SK-N-SH treated with all-trans-retinoic acid at 6 μM for 48 hours (cell line): ENCODE measurements at regions not wholly inside any gene's neighbourhood (a gene's known extent, or its start where the extent isn't known, plus 50 kb on each side); places are given as distances from the start of the nearest gene placed in this dataset.

Source experiments
- ARNTL ChIP-seq: fragments of 450-650 bp; formaldehyde crosslinking; IDR thresholded peaks from 2 replicates; pipeline ENCODE4 v1.5.0; 2020; ENCODE audit warnings: low read depth, mild to moderate bottlenecking, moderate library complexity, borderline replicate concordance
- CREB5 ChIP-seq: fragments of 250-450 bp; sonication (Bioruptor Pico); IDR thresholded peaks from 2 replicates; pipeline ENCODE4 v1.5.1; 2020; ENCODE audit warnings: low read depth, mild to moderate bottlenecking, moderate library complexity
- CSDC2 ChIP-seq: fragments of 250-450 bp; sonication (Bioruptor Pico); IDR thresholded peaks from 2 replicates; pipeline ENCODE4 v1.5.0; 2020; ENCODE audit warnings: mild to moderate bottlenecking, moderate library complexity
- CSRNP3 ChIP-seq: fragments of 250-450 bp; sonication (Bioruptor Pico); IDR thresholded peaks from 2 replicates; pipeline ENCODE4 v1.5.1; 2021; ENCODE audit warnings: mild to moderate bottlenecking, moderate library complexity
- OSR1 ChIP-seq: fragments of 250-450 bp; sonication (Bioruptor Pico); IDR thresholded peaks from 2 replicates; pipeline ENCODE4 v1.8.0; 2022; ENCODE audit warnings: moderate library complexity, mild to moderate bottlenecking, inconsistent platforms
- PATZ1 ChIP-seq: fragments of 250-450 bp; sonication (Bioruptor Pico); IDR thresholded peaks from 2 replicates; pipeline ENCODE4 v1.8.0; 2020; ENCODE audit warnings: mild to moderate bottlenecking, moderate library complexity, borderline replicate concordance
- PPARA ChIP-seq: fragments of 250-450 bp; sonication (Bioruptor Pico); IDR thresholded peaks from 2 replicates; pipeline ENCODE4 v1.5.0; 2020; ENCODE audit warnings: mild to moderate bottlenecking, borderline replicate concordance
- SNAI2 ChIP-seq: fragments of 250-450 bp; sonication (Bioruptor Pico); IDR thresholded peaks from 2 replicates; pipeline ENCODE4 v1.5.0; 2020; ENCODE audit warnings: mild to moderate bottlenecking, moderate library complexity
- TCF4 ChIP-seq: fragments of 250-450 bp; sonication (Bioruptor Pico); IDR thresholded peaks from 2 replicates; pipeline ENCODE4 v1.8.0; 2021; ENCODE audit warnings: mild to moderate bottlenecking, moderate library complexity, borderline replicate concordance
- TSHZ2 ChIP-seq: fragments of 250-450 bp; sonication (Bioruptor Pico); IDR thresholded peaks from 2 replicates; pipeline ENCODE4 v1.5.0; 2020; ENCODE audit warnings: mild to moderate bottlenecking, moderate library complexity
- ZFP3 ChIP-seq: fragments of 250-450 bp; sonication (Bioruptor Pico); IDR thresholded peaks from 2 replicates; pipeline ENCODE4 v1.5.0; 2020; ENCODE audit warnings: mild to moderate bottlenecking, moderate library complexity
- ZFP30 ChIP-seq: fragments of 450-650 bp; formaldehyde crosslinking; IDR thresholded peaks from 2 replicates; pipeline ENCODE4 v1.5.0; 2022; ENCODE audit warnings: mild to moderate bottlenecking, moderate library complexity
- ZNF565 ChIP-seq: fragments of 450-650 bp; formaldehyde crosslinking; conservative IDR thresholded peaks from 2 replicates; pipeline ENCODE4 v1.5.0; 2020; ENCODE audit warnings: low read depth, mild to moderate bottlenecking, moderate library complexity
- ZNF8 ChIP-seq: fragments of 450-650 bp; formaldehyde crosslinking; IDR thresholded peaks from 2 replicates; pipeline ENCODE4 v1.5.0; 2020; ENCODE audit warnings: mild to moderate bottlenecking, moderate library complexity

GRCh38 chr5:162256711-162257110 is 189.1 kb downstream of the GABRG2 start:
- TF ChIP-seq CREB5 (no peak), ZFP30 (CRISPR knock-in tag) (no peak), TCF4 (CRISPR knock-in tag) (no peak), PPARA (no peak), ZNF8 (CRISPR knock-in tag) (no peak), PATZ1 (CRISPR knock-in tag) (no peak), OSR1 (CRISPR knock-in tag) (no peak), CSRNP3 (no peak), CSDC2 (CRISPR knock-in tag) (no peak), TSHZ2 (CRISPR knock-in tag) (no peak), ARNTL (no peak), ZNF565 (no peak), ZFP3 (CRISPR knock-in tag) (no peak), SNAI2 (CRISPR knock-in tag) (no peak)
